ENCODE measurements at regions not wholly inside any gene's neighbourhood (a gene's known extent, or its start where the extent isn't known, plus 50 kb on each side); places are given as distances from the start of the nearest gene placed in this dataset.

- no peaks in the 10 kb centered on the region for H3K36me3 ChIP-seq (ENCODE audit: control insufficient read depth, insufficient read depth, low read length)
- H3K9me3 ChIP-seq (ENCODE audit: control insufficient read depth, insufficient read depth, low read length) = no peaks in the 10 kb centered on the region
- Mint-ChIP-seq H3K9me3 (peaks cover 2 to 7% of the 10 kb centered on the region in 2 donors), H3K27ac (no peak overlapping the region), H3K27me3 (ENCODE audit: low read depth in 2 of 2) (peaks cover 16 to 18% of the 10 kb centered on the region in 2 donors), H3K4me3 (no peak overlapping the region), H3K4me1 (no peaks in the 10 kb centered on the region), H3K36me3 (peaks cover 11% of the 10 kb centered on the region)
- H3K4me1 ChIP-seq (ENCODE audit: control insufficient read depth, insufficient read depth, low read length) = no peaks in the 10 kb centered on the region
- WGBS (ENCODE audit: insufficient coverage) = 87% methylated on average over 14 of the region's 15 CpGs
- intact Hi-C loops (cut with micrococcal nuclease) = no loop called here
- H3K27ac ChIP-seq (ENCODE audit: low read length) = no peak overlapping the region
- TF ChIP-seq CTCF (IDR thresholded peaks at IDR 0.05) = no peak
- ATAC-seq (no peak), DNase-seq (no peak)
- H3K4me3 ChIP-seq (ENCODE audit: low read length) = no peak overlapping the region
- no peaks in the 10 kb centered on the region for H3K27me3 ChIP-seq (ENCODE audit: control insufficient read depth, insufficient read depth, low read length)
These were observed 79.5 kb upstream of the C14orf180 start for GRCh38 chr14:104499784-104500760.

- no peaks in the 10 kb centered on the region for H3K4me1 ChIP-seq (ENCODE audit: control insufficient read depth, insufficient read depth, low read length)
- no peaks in the 10 kb centered on the region for H3K36me3 ChIP-seq (ENCODE audit: control insufficient read depth, insufficient read depth, low read length)
- TF ChIP-seq CTCF (IDR thresholded peaks at IDR 0.05) = no peak
- H3K4me1 Mint-ChIP-seq = no peaks in the 10 kb centered on the region
- H3K27me3 ChIP-seq (ENCODE audit: control insufficient read depth, insufficient read depth, low read length) = no peaks in the 10 kb centered on the region
- DNase-seq (no peak), ATAC-seq (no peak)
- no peak overlapping the region for H3K4me3 ChIP-seq (ENCODE audit: low read length)
- WGBS (ENCODE audit: insufficient coverage) = 100% methylated on average over 1 of the region's 1 CpG
- no peaks in the 10 kb centered on the region for H3K9me3 ChIP-seq (ENCODE audit: control insufficient read depth, insufficient read depth, low read length)
- H3K9me3 Mint-ChIP-seq = peaks cover 0 to 7% of the 10 kb centered on the region in 2 donors
- intact Hi-C loops (cut with micrococcal nuclease) = no loop called here
- H3K4me3 Mint-ChIP-seq = no peak overlapping the region
- H3K27ac Mint-ChIP-seq = no peak overlapping the region
- H3K27me3 Mint-ChIP-seq (ENCODE audit: low read depth in 2 of 2) = peaks cover 11 to 13% of the 10 kb centered on the region in 2 donors
- H3K27ac ChIP-seq (ENCODE audit: low read length) = no peak overlapping the region
- H3K36me3 Mint-ChIP-seq = peaks cover 10% of the 10 kb centered on the region
These were observed 77.5 kb upstream of the C14orf180 start for GRCh38 chr14:104502060-104502459.

GRCh38 chr14:104503691-104504090 lies 75.9 kb upstream of the C14orf180 start:
- Histone ChIP-seq H3K4me3 (ENCODE audit: low read length) (no peak overlapping the region), H3K9me3 (ENCODE audit: control insufficient read depth, insufficient read depth, low read length) (no peaks in the 10 kb centered on the region), H3K27ac (ENCODE audit: low read length) (no peak overlapping the region), H3K4me1 (ENCODE audit: control insufficient read depth, insufficient read depth, low read length) (no peaks in the 10 kb centered on the region), H3K36me3 (ENCODE audit: control insufficient read depth, insufficient read depth, low read length) (no peaks in the 10 kb centered on the region), H3K27me3 (ENCODE audit: control insufficient read depth, insufficient read depth, low read length) (no peaks in the 10 kb centered on the region)
- Mint-ChIP-seq H3K4me1 (no peaks in the 10 kb centered on the region), H3K27me3 (ENCODE audit: low read depth in 2 of 2) (peaks cover 0 to 7% of the 10 kb centered on the region in 2 donors), H3K4me3 (no peak overlapping the region), H3K36me3 (peaks cover 10% of the 10 kb centered on the region), H3K27ac (no peak overlapping the region), H3K9me3 (peaks cover 0 to 7% of the 10 kb centered on the region in 2 donors)
- TF ChIP-seq CTCF (IDR thresholded peaks at IDR 0.05) = no peak
- 65% methylated on average over 6 of the region's 6 CpGs for WGBS (ENCODE audit: insufficient coverage)
- intact Hi-C loops (cut with micrococcal nuclease) = no loop called here
- no peak for ATAC-seq
- DNase-seq = no peak
